ENCODE measurements at regions not wholly inside any gene's neighbourhood (a gene's known extent, or its start where the extent isn't known, plus 50 kb on each side); places are given as distances from the start of the nearest gene placed in this dataset.
"Not testable (repeated sequence)": the region's sequence is repeated elsewhere in the genome, so short reads cannot be mapped to it uniquely, and the experiment has no call there.

GRCh38 chr2:40579247-40579646, 127.4 kb upstream of the SLC8A1 start:
- DNase-seq (ENCODE audit: low spot score): no peak

GRCh38 chr2:40584432-40584831, 132.5 kb upstream of the SLC8A1 start:
- DNase-seq (ENCODE audit: low spot score): no peak

- no peak for DNase-seq (ENCODE audit: low spot score)
These were observed 139.9 kb upstream of the SLC8A1 start for GRCh38 chr2:40591774-40592173.

GRCh38 chr2:40592218-40592617, 140.3 kb upstream of the SLC8A1 start:
- DNase-seq (ENCODE audit: low spot score): no peak

GRCh38 chr2:40606862-40607261, 155.0 kb upstream of the SLC8A1 start:
- DNase-seq (ENCODE audit: low spot score): no peak

- no peak for DNase-seq (ENCODE audit: low spot score)
These were observed 159.3 kb upstream of the SLC8A1 start for GRCh38 chr2:40611196-40611595.

GRCh38 chr2:40625849-40626248, 174.0 kb upstream of the SLC8A1 start:
- no peak for DNase-seq (ENCODE audit: low spot score)

GRCh38 chr2:40628556-40628955, 176.7 kb upstream of the SLC8A1 start:
- no peak for DNase-seq (ENCODE audit: low spot score)

- no peak for DNase-seq (ENCODE audit: low spot score)
These were observed 178.0 kb upstream of the SLC8A1 start for GRCh38 chr2:40629768-40630434.

GRCh38 chr2:40639320-40639719, 187.4 kb upstream of the SLC8A1 start:
- DNase-seq (ENCODE audit: low spot score): no peak

- no peak for DNase-seq (ENCODE audit: low spot score)
These were observed 190.3 kb upstream of the SLC8A1 start for GRCh38 chr2:40642237-40642636.

- DNase-seq (ENCODE audit: low spot score): no peak
These were observed 190.8 kb upstream of the SLC8A1 start for GRCh38 chr2:40642726-40643125.

GRCh38 chr2:40646642-40647041, 194.8 kb upstream of the SLC8A1 start:
- no peak for DNase-seq (ENCODE audit: low spot score)

GRCh38 chr2:40652155-40652554, 200.3 kb upstream of the SLC8A1 start:
- DNase-seq (ENCODE audit: low spot score): no peak

GRCh38 chr2:40653829-40654228, 201.9 kb upstream of the SLC8A1 start:
- no peak for DNase-seq (ENCODE audit: low spot score)

GRCh38 chr2:40654346-40654745, 202.5 kb upstream of the SLC8A1 start:
- no peak for DNase-seq (ENCODE audit: low spot score)

- DNase-seq (ENCODE audit: low spot score): no peak
These were observed 207.1 kb upstream of the SLC8A1 start for GRCh38 chr2:40658941-40659340.

- DNase-seq (ENCODE audit: low spot score): no peak
These were observed 213.8 kb upstream of the SLC8A1 start for GRCh38 chr2:40665493-40666232.

GRCh38 chr2:40666398-40666797, 214.5 kb upstream of the SLC8A1 start:
- DNase-seq (ENCODE audit: low spot score): no peak

- DNase-seq (ENCODE audit: low spot score): no peak
These were observed 216.5 kb upstream of the SLC8A1 start for GRCh38 chr2:40668425-40668824.

- DNase-seq (ENCODE audit: low spot score): not testable (repeated sequence)
These were observed 224.4 kb upstream of the SLC8A1 start for GRCh38 chr2:40676134-40676790.

GRCh38 chr2:40680547-40680946, 228.7 kb upstream of the SLC8A1 start:
- DNase-seq (ENCODE audit: low spot score): no peak

- no peak for DNase-seq (ENCODE audit: low spot score)
These were observed 238.1 kb upstream of the SLC8A1 start for GRCh38 chr2:40690036-40690435.
